Right lobe of liver (tissue), 6 donors: ENCODE measurements at regions not wholly inside any gene's neighbourhood (a gene's known extent, or its start where the extent isn't known, plus 50 kb on each side); places are given as distances from the start of the nearest gene placed in this dataset.

ENCODE experiments used
- ATAC-seq, 4 donors: fragments of 200-7000 bp; cut with Tn5 transposase; one replicate each; pipeline ENCODE4 v1.9.1; 2020; ENCODE audit warnings: mild to moderate bottlenecking in 4 of 4, moderate library complexity in 4 of 4
- DNase-seq, 3 donors: peaks; one replicate each; pipeline ENCODE4 v3.0.0-alpha.2; 2020
- H3K27ac ChIP-seq, 3 donors: fragments of 200-600 bp; one replicate each; pipeline ENCODE4 v1.8.0; 2022
- H3K27me3 ChIP-seq, 2 donors: fragments of 200-600 bp; one replicate each; pipeline ENCODE4 v1.8.0; 2022
- H3K36me3 ChIP-seq, 4 donors: fragments of 200-600 bp; sonication (generic) in 1 of 4; one replicate each; pipeline versions ENCODE4 v1.5.1 to v1.8.0; 2017 to 2022; ENCODE audit warnings: control low read depth in 1 of 4
- H3K4me1 ChIP-seq, 4 donors: fragments of 200-600 bp; sonication (generic) in 1 of 4; one replicate each; pipeline versions ENCODE4 v1.5.1 to v1.8.0; 2017 to 2022; ENCODE audit warnings: control low read depth in 1 of 4
- H3K4me3 ChIP-seq, 3 donors: fragments of 200-600 bp; one replicate each; pipeline ENCODE4 v1.8.0; 2022
- H3K9me3 ChIP-seq, 4 donors: fragments of 200-600 bp; sonication (generic) in 1 of 4; one replicate each; pipeline versions ENCODE4 v1.5.1 to v1.8.0; 2017 to 2022; ENCODE audit warnings: control low read depth in 1 of 4
- POLR2A ChIP-seq: fragments of 450-650 bp; IDR thresholded peaks from one replicate; pipeline ENCODE4 v1.6.1; 2017; ENCODE audit warnings: antibody characterized with exemption, mild to moderate bottlenecking
- WGBS: methylation state at CpG from one replicate; pipeline ENCODE4 v1.1.6; 2018; ENCODE audit warnings: low coverage, low lambda C conversion rate; ENCODE audit not compliant: insufficient coverage; ENCODE audit errors: missing lambda C conversion rate; 5-methylcytosine and 5-hydroxymethylcytosine counted together
- intact Hi-C, 2 donors: fragments of 100-400 bp; cut with DNase I; formaldehyde crosslinking; loops; one replicate each; pipeline versions ENCODE4 v1.11.2 to v1.14.1; 2022
- TF ChIP-seq, protein P1 (sequence below), 4 donors: fragments of 200-600 bp in 3 of 4; fragments of 450-650 bp in 1 of 4; IDR thresholded peaks; one replicate each; pipeline versions ENCODE4 v1.5.1 to v1.8.0; 2016 to 2022; ENCODE audit warnings: antibody characterized with exemption in 4 of 4, mild to moderate bottlenecking in 2 of 4
- donor health status: DM: no; HTN: yes; CAD: no.
- donor health status: DM: no; HTN: no; CAD: no.
- donor health status: DM: no; HTN: no; CAD: no.
- donor health status: DM: no; HTN: yes; CAD: no.
- donor health status: DM: no; HTN: yes; CAD: no.

- no peak for TF ChIP-seq POLR2A
- TF ChIP-seq, protein P1, sequence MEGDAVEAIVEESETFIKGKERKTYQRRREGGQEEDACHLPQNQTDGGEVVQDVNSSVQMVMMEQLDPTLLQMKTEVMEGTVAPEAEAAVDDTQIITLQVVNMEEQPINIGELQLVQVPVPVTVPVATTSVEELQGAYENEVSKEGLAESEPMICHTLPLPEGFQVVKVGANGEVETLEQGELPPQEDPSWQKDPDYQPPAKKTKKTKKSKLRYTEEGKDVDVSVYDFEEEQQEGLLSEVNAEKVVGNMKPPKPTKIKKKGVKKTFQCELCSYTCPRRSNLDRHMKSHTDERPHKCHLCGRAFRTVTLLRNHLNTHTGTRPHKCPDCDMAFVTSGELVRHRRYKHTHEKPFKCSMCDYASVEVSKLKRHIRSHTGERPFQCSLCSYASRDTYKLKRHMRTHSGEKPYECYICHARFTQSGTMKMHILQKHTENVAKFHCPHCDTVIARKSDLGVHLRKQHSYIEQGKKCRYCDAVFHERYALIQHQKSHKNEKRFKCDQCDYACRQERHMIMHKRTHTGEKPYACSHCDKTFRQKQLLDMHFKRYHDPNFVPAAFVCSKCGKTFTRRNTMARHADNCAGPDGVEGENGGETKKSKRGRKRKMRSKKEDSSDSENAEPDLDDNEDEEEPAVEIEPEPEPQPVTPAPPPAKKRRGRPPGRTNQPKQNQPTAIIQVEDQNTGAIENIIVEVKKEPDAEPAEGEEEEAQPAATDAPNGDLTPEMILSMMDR (IDR thresholded peaks at IDR 0.05), result no peak
- Histone ChIP-seq H3K27ac (no peak overlapping the region), H3K4me1 (no peaks in the 10 kb centered on the region)
Measured at GRCh38 chr18:43671431-43671830, 394.1 kb upstream of the SYT4 start.

GRCh38 chr18:43680096-43680495 lies 402.8 kb upstream of the SYT4 start:
- no peaks in the 10 kb centered on the region for H3K36me3 ChIP-seq
- no peak for DNase-seq
- no peak for ATAC-seq
- intact Hi-C loops, result no loop called here
- H3K27ac ChIP-seq, result no peak overlapping the region
- 36% methylated on average over 2 of the region's 2 CpGs for WGBS
- TF ChIP-seq POLR2A, result no peak
- TF ChIP-seq, protein P1 (IDR thresholded peaks at IDR 0.05), result no peak
- no peak overlapping the region for H3K4me3 ChIP-seq
- H3K27me3 ChIP-seq, result no peaks in the 10 kb centered on the region
- H3K9me3 ChIP-seq, result no peaks in the 10 kb centered on the region
- no peaks in the 10 kb centered on the region for H3K4me1 ChIP-seq

More at GRCh38 chr18:43671431-43671830, 394.1 kb upstream of the SYT4 start:
- ATAC-seq (no peak), DNase-seq (no peak)
- Histone ChIP-seq H3K4me3 (no peak overlapping the region), H3K9me3 (no peaks in the 10 kb centered on the region), H3K36me3 (no peaks in the 10 kb centered on the region), H3K27me3 (no peaks in the 10 kb centered on the region)
- WGBS, result 14% methylated on average over 1 of the region's 1 CpG
- intact Hi-C loops, result no loop called here

DNA sequence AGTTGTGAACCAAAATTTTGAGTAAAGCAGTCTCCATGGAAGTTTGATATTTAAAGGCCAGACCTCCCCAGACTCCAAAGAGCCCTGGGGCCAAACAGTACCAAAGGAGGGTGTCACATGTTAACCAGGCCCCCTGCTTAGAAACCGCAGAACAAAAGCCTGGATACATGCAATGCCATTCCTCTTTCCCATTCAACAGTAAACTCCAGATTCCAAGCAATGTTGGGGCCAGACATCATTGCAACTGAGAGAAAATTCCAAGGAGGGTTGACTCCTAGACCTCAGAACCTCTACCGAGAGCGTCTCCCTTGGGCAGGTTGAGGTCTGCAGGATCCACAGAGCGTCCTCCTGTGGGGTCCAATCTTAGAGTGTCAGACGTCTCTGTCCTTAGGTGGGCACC lies 404.4 kb upstream of the SYT4 start:
- TF ChIP-seq POLR2A, result no peak
- TF ChIP-seq, protein P1 (IDR thresholded peaks at IDR 0.05), result no peak
- H3K9me3 ChIP-seq, result no peaks in the 10 kb centered on the region
- no peak for DNase-seq
- no peaks in the 10 kb centered on the region for H3K27me3 ChIP-seq
- H3K4me1 ChIP-seq, result no peaks in the 10 kb centered on the region
- 56% methylated on average over 2 of the region's 5 CpGs for WGBS
- intact Hi-C loops, result no loop called here
- H3K4me3 ChIP-seq, result no peak overlapping the region
- no peak overlapping the region for H3K27ac ChIP-seq
- no peak for ATAC-seq
- H3K36me3 ChIP-seq, result no peaks in the 10 kb centered on the region

DNA sequence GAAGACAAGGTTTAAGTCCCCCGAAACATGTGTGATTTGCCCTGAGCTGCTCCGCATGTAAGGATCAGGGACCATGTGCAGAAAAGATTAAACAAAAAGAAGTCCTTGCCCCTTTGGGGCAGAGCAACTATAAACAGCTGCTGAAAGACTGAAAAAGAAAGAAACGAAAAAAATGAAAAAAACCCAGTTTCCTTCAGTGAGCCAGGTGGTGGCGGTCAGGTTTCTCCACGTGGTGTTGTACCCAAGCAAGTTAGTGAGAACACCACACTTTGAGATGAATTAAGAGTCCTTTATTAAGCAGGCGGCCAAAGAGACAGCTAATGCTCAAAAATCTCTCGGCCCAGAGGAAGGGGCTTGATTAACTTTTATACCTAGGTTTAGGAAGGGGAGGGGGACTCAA lies 404.9 kb upstream of the SYT4 start:
- no peaks in the 10 kb centered on the region for H3K36me3 ChIP-seq
- DNase-seq (no peak), ATAC-seq (no peak)
- H3K4me1 ChIP-seq, result no peaks in the 10 kb centered on the region
- no peak overlapping the region for H3K4me3 ChIP-seq
- WGBS, result 49% methylated on average over 7 of the region's 7 CpGs
- intact Hi-C loops, result no loop called here
- H3K27me3 ChIP-seq, result no peaks in the 10 kb centered on the region
- no peak for TF ChIP-seq POLR2A
- TF ChIP-seq, protein P1 (IDR thresholded peaks at IDR 0.05), result no peak
- H3K27ac ChIP-seq, result no peak overlapping the region
- H3K9me3 ChIP-seq, result no peaks in the 10 kb centered on the region

GRCh38 chr18:43686709-43687108 lies 409.4 kb upstream of the SYT4 start:
- no peaks in the 10 kb centered on the region for H3K4me1 ChIP-seq
- no peaks in the 10 kb centered on the region for H3K9me3 ChIP-seq
- H3K4me3 ChIP-seq, result no peak overlapping the region
- no peak overlapping the region for H3K27ac ChIP-seq
- ATAC-seq, result no peak
- no peaks in the 10 kb centered on the region for H3K27me3 ChIP-seq
- no peak for DNase-seq
- intact Hi-C loops, result no loop called here
- 100% methylated on average over 1 of the region's 1 CpG for WGBS
- TF ChIP-seq, protein P1 (IDR thresholded peaks at IDR 0.05), result no peak
- TF ChIP-seq POLR2A, result no peak
- H3K36me3 ChIP-seq, result no peaks in the 10 kb centered on the region
